GM20000 (cell line): ENCODE measurements at regions not wholly inside any gene's neighbourhood (a gene's known extent, or its start where the extent isn't known, plus 50 kb on each side); places are given as distances from the start of the nearest gene placed in this dataset.

Source experiments
- DNase-seq: peaks from one replicate; pipeline ENCODE4 v3.0.0; 2012; ENCODE audit warnings: low spot score
- CTCF ChIP-seq: IDR thresholded peaks from 2 replicates; pipeline ENCODE4 v1.5.1; 2012; ENCODE audit warnings: mild to moderate bottlenecking, control low read depth; ENCODE audit errors: extremely low read depth, missing control alignments

- no peak for TF ChIP-seq CTCF
- DNase-seq: no peak
These were observed 94.2 kb upstream of the ACP3 start for GRCh38 chr3:132222868-132223538.

DNA sequence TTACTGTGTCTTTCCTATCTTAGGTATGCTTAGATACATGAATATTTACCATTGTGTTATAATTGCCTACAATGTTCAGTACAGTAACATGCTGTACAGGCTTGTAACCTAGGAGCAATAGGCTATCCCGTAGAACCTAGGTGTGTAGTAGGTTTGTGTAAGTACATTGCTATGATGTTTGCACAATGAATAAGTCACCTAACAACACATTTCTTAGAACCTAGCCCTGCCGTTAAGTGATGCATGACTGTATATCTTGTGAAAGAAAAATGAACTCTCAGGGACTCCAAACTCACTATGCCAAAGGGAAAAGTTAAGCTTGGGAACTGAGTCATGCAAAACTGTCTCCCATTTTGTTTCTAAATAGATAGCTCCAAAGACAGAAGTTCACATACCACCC is 91.5 kb upstream of the ACP3 start:
- no peak for DNase-seq
- no peak for TF ChIP-seq CTCF

DNA sequence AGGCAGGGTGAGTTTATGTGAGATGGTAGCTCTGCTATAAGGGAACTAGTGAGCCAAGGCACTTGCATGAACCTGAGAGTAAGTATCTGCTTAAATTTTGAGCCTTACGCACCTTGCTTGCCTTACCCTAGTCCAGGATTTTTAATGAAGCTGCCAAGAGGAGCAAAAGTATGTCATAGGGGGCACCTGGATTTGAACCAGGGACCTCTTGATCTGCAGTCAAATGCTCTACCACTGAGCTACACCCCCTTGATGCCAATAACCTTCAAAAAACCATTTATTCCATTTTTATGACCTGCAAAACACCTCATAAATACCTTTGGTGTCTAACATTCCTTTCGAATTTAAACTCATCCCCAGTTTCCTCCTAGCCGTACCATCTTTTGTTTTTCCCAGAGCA is 88.3 kb upstream of the ACP3 start:
- TF ChIP-seq CTCF: no peak
- no peak for DNase-seq

- TF ChIP-seq CTCF: no peak
- DNase-seq: no peak
These were observed 87.6 kb upstream of the ACP3 start for GRCh38 chr3:132229641-132230040.

- TF ChIP-seq CTCF: no peak
- DNase-seq: no peak
These were observed 86.8 kb upstream of the ACP3 start for GRCh38 chr3:132230156-132231000.

- no peak for TF ChIP-seq CTCF
- no peak for DNase-seq
These were observed 85.6 kb upstream of the ACP3 start for GRCh38 chr3:132231633-132232032.

DNA sequence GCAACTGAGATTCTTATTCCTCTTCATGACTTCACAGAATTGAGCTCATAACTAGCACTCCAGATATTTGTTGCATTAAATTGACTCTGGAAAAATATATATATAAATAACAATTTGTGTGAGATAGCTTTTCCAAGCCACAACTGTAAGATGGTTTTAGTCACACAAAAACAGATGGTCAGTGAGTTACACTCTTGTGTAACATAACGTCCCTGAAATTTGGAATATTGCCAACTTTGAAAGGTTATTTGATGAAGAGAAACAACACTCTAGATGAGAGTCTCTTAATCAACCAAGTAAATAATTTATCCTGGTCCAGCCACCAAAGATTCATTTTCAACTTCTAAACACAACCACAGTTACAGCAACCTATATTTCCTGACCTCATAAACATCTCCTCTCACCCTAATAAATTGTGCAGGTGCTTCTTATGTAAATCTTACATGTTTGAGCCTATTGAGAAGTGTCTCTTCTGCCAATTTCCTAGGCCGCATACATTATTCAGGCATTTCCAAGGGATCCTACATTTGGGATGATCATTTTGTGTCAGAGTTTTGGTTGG is 84.9 kb upstream of the ACP3 start:
- TF ChIP-seq CTCF: no peak
- no peak for DNase-seq
